Kidney glomerular epithelial cell (primary cell): ENCODE measurements at regions not wholly inside any gene's neighbourhood (a gene's known extent, or its start where the extent isn't known, plus 50 kb on each side); places are given as distances from the start of the nearest gene placed in this dataset.

Source experiments
- DNase-seq: peaks from one replicate; lab custom pipeline; 2025; lab: John Stamatoyannopoulos, UW

- no peak for DNase-seq
These were observed 411.6 kb downstream of the BRINP1 start for GRCh38 chr9:118957585-118957984.

- DNase-seq = no peak
These were observed 409.9 kb downstream of the BRINP1 start for GRCh38 chr9:118959366-118959765.

GRCh38 chr9:118961857-118962256, 407.4 kb downstream of the BRINP1 start:
- peak; percentile 99 for DNase-seq

GRCh38 chr9:118962426-118962825, 406.8 kb downstream of the BRINP1 start:
- DNase-seq = peak; percentile 95

- no peak for DNase-seq
These were observed 405.6 kb downstream of the BRINP1 start for GRCh38 chr9:118963674-118964073.

- no peak for DNase-seq
These were observed 401.3 kb downstream of the BRINP1 start for GRCh38 chr9:118967901-118968300.

- DNase-seq = no peak
These were observed 393.5 kb downstream of the BRINP1 start for GRCh38 chr9:118975736-118976135.

- DNase-seq = no peak
These were observed 393.1 kb downstream of the BRINP1 start for GRCh38 chr9:118976160-118976559.

- no peak for DNase-seq
These were observed 384.6 kb downstream of the BRINP1 start for GRCh38 chr9:118984607-118985006.

- no peak for DNase-seq
These were observed 383.4 kb downstream of the BRINP1 start for GRCh38 chr9:118985851-118986250.

GRCh38 chr9:118987167-118987566, 382.1 kb downstream of the BRINP1 start:
- DNase-seq = no peak

- no peak for DNase-seq
These were observed 378.3 kb downstream of the BRINP1 start for GRCh38 chr9:118990949-118991348.

GRCh38 chr9:118991366-118992285, 377.6 kb downstream of the BRINP1 start:
- DNase-seq = no peak

GRCh38 chr9:118992813-118993794, 376.1 kb downstream of the BRINP1 start:
- DNase-seq = no peak

GRCh38 chr9:118993965-118994364, 375.3 kb downstream of the BRINP1 start:
- no peak for DNase-seq

- no peak for DNase-seq
These were observed 366.7 kb downstream of the BRINP1 start for GRCh38 chr9:119002491-119002890.

- peak; percentile 66 for DNase-seq
These were observed 366.0 kb downstream of the BRINP1 start for GRCh38 chr9:119003201-119003611.

GRCh38 chr9:119003882-119004617, 365.2 kb downstream of the BRINP1 start:
- peak; percentile 95 for DNase-seq

GRCh38 chr9:119004618-119004990, 364.6 kb downstream of the BRINP1 start:
- peak; percentile 99 for DNase-seq

GRCh38 chr9:119005162-119005561, 364.1 kb downstream of the BRINP1 start:
- peak; percentile 80 for DNase-seq

- peak; percentile 78 for DNase-seq
These were observed 360.0 kb downstream of the BRINP1 start for GRCh38 chr9:119009249-119009648.

GRCh38 chr9:119020284-119020683, 349.0 kb downstream of the BRINP1 start:
- DNase-seq = no peak
